Activated naive CD4-positive, alpha-beta T cell treated with Interleukin-2 at 50 U/mL for 16 hours (primary cell): ENCODE measurements at regions not wholly inside any gene's neighbourhood (a gene's known extent, or its start where the extent isn't known, plus 50 kb on each side); places are given as distances from the start of the nearest gene placed in this dataset.
"Not testable (repeated sequence)": the region's sequence is repeated elsewhere in the genome, so short reads cannot be mapped to it uniquely, and the experiment has no call there.

Source experiments
- DNase-seq: peaks from one replicate; pipeline ENCODE4 v3.0.0-alpha.2; 2020

DNA sequence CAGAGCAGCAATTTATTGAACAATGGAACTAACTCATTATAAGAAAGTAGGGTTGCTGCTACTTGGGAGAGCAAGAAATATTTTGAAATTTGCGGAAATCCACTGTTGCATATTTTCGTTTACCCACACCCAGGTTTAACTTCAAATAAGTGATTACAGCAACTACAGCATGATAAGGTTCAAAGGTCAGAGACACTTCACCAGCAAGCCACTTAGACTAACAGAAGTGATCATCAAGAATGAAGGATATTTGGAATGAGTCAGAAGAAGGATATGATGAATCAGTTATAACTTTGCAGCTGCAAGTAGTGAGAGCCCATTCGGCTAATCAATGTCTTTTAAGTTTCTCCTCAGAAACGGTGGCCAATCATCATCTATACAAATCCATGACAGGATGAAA, 199.3 kb downstream of the TMA16 start:
- DNase-seq, result no peak

DNA sequence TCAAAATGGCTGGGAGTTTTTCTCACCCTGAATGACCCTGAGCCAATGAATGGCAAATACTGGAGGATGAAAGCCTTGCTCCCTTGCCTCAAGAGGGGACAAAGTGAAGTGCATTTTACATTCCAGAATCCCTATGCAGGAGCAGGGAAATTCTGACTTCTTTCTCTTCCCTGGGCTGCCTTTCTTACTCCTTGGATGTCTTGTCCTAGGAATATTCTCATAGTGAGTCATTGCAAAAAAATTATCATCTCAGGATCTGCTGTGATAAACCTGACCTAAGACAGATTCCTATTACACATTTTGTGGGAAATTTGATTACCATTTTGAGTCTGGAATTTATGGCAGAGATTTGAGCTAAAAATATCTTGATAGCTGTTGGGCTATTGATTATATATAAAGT, 199.9 kb downstream of the TMA16 start:
- no peak for DNase-seq

DNA sequence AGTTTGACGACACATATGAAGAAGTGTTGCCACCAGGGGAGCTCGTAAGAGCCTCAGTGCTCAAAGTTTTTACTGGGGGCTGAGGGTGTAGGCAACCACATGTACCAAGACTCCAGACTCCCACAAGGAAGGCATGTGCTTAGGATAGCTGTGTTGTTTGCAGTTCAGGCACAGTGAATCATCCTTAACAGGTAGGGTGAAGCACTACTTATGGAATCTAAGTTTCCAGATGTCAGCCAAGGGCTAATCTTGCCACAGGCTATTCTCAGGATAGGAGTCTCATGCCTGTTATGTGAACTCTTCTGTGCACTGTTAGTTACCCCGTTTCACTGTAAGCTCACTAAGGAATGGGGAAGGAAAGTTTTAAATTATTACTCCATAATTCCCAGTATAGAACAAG, 202.6 kb downstream of the TMA16 start:
- DNase-seq, result no peak

DNA sequence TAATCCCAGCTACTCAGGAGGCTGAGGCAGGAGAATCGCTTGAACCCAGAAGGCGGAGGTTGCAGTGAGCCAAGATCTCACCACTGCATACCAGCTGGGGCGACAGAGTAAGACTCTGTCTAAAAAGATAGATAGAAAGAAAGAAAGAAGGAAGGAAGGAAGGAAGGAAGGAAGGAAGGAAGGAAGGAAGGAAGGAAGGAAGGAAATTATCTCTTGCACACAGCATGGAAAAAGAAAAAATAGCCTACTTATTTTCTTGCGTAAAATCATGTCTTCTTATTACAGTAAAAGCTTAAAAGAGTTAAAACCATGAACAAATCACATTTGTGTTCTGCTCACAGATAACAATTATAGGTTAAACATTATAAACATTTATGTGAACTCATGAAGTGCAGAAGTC, 205.9 kb downstream of the TMA16 start:
- not testable (repeated sequence) for DNase-seq

DNA sequence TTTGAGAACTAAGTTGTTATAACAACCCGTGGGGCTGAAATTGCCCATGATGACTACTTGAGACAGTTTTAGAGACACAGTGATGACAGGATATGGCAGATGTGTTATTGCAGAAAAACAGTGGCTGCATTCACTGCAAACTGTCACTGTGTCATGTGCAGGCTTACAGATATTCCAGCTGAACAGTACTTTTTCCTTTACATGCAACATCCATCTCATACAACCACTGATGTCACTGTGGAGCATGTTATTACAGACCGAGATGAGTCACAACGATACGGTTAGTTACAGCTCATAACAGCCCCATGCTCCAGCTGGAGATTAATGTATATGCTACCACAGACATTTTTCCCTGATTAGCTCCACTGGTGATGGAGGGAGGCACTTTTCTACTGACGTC, 207.4 kb downstream of the TMA16 start:
- DNase-seq, result no peak

DNA sequence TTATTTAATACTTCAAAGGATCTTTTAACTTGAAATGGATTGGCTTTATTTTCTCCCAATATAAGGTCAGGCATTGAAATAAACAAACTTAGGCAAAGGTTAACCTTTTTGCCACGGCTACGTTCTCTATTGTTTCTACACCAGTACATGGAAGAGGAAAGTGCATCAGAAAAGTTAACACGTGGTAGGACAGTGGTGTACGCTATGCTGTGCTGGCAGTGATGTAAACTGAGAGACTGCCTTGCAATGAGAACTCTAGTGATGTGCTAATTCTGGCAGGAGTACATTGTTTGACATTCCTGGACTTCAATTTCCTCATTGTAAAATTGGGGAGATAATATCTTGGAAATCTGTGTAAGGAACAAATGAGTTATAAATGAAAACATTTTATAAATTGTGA, 208.2 kb downstream of the TMA16 start:
- no peak for DNase-seq

DNA sequence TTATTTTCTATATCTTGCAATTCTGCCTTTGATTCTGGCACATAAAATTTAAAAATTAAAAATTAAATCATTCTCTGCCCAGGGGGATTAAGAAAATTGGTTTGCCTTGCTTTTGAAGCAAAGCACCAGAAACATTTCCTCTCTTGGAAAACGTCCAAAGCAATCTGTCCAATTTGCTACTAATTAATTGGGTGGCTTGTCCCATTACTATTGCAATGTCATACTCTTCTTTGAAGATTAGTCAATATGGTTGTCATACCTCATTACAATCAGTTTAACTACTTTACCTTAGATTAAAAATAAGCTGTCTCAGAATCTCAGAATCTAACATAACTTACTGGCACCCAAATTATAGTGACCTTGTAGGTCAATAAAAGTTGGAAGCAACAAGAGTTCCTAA, 208.8 kb downstream of the TMA16 start:
- no peak for DNase-seq

DNA sequence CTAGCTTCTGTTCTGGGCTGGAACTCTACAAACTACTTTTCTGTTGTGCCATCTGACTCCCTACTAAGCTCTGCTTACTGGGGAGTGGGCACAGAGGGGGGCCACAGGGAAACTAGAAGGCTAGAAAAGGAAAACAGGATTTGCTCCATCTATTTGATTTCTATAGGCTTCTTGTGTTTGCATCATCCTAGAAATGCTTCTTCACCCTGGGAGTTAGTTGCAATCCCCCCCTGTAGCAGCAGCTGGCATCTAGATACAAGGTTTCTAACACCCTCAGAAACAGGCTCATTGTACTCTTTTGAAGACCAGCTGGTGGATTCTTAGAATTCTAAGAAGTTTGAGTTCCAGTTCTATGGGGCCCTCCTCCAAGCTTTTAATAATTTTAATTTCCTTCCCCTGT, 213.4 kb downstream of the TMA16 start:
- DNase-seq, result no peak

DNA sequence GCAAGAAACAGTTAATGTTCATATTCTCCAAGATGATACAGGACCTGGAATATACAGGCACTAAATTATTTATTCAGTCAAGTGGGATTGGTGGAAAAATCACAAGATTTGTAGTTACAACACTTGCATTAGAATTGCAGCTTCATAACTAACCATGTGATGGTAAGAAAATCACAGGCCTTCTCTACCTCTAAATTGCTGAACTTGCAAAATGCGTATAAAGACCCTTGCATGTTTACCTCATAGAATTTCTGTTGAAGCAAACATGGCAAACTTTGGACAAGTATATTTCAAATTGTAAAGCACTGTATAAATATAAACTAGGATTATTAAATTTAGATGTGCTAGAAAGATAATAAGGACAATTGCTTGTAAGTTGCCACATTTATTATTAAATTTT, 215.1 kb downstream of the TMA16 start:
- no peak for DNase-seq

DNA sequence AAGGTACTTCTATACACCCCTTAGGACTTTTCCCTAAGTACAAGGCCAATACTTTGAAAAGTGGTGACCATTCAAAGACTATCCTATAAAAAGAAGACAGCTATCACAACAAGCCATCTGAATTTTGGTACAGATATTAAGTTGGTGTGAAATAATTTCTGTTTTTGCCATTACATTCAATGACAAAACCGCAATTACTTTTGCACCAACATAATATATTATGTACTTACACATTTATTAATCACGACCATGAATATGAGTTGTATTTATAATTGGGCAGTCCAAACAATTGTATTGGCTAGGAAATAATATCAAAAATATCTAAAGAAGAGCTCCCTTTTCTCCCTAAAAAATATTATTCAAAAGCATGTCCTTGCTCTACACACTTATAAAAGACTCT, 215.7 kb downstream of the TMA16 start:
- DNase-seq, result no peak

DNA sequence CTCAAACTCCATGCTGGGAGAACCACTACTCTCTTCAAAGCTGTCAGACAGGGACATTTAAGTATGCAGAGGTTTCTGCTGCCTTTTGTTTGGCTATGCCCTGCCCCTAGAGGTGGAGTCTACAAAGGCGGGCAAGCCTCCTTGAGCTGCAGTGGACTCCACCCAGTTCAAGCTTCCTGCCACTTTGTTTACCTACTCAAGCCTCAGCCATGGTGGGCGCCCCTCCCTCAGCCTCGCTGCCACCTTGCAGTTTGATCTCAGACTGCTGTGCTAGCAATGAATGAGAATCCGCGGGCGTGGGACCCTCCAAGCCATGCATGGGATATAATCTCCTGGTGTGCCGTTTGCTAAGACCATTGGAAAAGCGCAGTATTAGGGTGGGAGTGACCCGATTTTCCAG, 230.0 kb downstream of the TMA16 start:
- not testable (repeated sequence) for DNase-seq

DNA sequence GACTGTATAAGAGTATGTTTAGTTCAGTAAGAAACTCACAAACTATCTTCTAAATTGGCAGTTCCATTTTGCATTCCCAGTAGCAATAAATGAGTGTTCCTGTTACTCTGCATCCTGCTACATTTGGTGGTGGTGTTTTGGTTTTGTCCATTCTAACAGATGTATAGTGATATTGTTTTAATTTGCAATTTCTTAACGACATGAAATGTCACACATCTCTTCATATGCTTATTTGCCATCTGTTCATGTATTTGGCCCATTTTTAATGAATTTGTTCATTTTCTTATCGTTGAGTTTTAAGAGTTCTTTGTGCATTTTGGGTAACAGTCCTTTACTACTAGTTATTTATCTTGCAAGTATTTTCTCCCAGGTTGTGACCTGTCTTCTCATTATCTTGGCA, 232.2 kb downstream of the TMA16 start:
- DNase-seq, result no peak

DNA sequence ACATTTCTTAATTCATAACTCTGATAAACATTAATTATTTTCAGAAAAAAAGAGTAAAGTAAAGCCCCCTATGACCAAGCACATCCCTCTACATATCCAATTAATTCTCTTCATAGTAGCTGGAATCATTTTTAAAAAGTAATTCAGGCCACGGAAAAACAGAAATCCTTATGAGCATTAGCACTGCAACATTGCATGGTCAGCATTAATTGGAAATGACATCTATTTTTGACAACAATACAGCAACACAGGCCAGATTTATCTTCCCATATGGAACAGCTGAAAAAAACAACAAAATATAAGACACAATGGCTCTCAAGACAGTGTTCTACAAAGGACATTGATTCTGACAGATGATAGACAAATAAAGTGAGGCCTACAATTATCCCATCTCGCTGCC, 236.6 kb downstream of the TMA16 start:
- no peak for DNase-seq

DNA sequence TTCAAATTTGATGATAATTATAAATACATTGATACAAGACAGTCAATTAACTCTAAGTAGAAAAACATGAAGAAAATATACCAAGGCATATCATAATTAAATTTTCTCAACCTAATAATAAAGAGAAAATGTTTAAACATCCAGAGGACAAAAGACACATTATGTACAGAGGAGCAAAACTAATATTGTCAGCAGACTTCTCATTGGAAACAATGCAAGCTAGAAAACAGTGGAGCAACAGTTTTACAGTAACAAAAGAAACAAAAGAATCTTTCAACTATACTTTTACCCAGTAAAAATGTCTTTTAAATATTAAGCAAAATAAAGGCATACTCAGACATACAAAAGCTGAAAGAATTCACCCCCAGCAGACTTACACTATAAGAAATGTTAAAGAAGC, 238.0 kb downstream of the TMA16 start:
- no peak for DNase-seq

DNA sequence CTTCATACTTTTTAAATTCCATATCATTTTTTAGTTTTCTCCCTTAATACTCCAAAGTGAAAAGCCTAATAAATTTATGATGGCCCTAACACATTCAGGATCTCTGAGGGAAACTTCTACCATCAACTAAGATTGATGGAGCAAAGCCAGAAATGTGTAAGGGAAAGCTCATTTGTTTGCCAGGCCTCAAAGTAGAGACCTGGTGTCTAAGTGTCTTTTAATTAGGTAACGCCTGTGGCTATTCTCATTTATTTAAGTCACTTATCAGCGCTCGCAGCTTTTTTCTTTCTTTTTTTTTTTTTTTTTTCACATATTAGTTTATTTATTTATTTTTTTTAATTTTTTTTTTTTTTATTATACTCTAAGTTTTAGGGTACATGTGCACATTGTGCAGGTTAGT, 242.4 kb downstream of the TMA16 start:
- no peak for DNase-seq

DNA sequence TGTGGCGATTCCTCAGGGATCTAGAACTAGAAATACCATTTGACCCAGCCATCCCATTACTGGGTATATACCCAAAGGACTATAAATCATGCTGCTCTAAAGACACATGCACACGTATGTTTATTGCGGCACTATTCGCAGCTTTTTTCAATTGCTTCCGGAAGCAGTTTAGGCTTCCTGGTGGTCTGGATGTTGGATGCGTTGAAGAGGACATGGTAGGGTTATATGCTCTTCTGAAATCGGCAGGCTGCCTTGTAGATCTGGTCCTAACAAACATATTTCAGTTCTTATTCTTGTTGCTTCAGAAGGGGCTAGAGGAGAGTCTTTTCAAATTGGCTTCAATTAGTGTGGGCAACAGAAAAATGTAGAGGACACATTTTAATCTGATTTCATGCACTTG, 243.4 kb downstream of the TMA16 start:
- not testable (repeated sequence) for DNase-seq

DNA sequence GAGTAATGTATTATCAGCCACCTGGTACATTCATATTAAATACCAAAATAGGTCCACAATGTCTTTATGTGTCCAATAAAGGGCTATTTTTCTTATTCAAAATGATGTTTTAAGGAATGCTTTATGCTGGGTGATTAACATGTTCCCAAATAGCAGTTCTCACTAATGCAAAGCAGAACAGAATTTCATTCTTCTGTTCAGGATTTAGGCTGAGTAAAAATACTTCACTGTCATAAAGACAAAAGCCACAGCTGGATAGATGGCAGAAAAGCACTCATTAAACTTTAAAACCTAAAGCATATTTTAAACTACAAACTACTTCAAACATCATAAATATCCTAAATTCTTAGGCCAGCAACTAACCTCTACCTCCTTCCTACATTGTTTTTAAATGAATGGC, 244.0 kb downstream of the TMA16 start:
- no peak for DNase-seq

DNA sequence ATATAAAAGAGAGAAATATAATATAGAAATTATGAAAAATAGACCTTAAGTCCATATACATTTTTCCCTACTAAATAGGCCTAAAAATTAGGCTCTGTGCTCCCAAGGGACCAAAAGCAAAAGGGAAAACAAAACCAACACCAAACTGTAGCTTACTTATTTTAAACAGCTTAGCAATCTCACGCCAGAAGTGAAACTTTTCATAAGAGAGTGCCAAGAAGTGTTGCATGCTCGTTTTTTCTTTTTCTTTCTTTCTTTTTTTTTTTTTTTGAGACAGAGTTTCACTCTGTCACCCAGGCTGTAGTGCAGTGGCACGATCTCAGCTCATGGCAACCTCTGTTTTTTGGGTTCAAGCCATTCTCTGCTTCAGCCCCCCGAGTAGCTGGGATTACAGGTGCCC, 250.4 kb downstream of the TMA16 start:
- DNase-seq, result no peak

DNA sequence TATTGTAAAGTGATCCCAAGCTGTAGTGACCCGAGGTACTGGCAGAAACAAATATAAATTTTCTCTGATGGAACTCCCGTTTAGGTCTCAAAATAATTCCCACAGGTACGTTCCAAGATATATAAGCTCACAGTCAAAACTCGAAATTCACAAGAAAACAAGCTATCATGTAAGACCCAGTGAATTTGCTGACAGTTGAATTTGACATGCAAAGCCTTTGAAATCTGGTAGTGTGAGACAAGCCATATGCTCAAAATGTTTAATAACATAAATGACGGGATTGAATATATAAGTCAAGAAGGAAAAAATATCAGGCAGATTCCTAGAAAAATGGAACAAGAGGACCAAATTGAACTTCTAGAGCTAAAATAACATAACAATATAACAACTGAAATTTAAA, 252.8 kb downstream of the TMA16 start:
- DNase-seq, result no peak

DNA sequence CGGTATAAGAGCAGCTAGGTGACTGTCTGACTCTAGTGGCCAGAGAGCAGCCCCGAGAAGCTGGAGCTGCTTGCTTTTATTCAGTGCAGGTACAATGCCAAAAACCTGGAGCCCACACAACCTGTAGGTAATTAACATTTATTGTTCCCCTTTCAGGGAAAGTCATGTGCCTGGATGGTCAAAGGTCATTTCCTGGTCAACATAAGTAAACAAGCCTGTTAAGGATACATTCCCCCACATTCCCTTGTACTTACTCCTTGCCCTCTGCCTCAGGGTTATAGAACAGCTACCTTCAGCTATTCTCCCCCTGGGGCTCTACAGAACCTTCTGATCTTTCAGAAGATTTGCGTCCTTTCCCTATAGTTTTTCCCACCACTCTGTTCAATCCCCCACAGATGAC, 253.4 kb downstream of the TMA16 start:
- DNase-seq, result no peak

DNA sequence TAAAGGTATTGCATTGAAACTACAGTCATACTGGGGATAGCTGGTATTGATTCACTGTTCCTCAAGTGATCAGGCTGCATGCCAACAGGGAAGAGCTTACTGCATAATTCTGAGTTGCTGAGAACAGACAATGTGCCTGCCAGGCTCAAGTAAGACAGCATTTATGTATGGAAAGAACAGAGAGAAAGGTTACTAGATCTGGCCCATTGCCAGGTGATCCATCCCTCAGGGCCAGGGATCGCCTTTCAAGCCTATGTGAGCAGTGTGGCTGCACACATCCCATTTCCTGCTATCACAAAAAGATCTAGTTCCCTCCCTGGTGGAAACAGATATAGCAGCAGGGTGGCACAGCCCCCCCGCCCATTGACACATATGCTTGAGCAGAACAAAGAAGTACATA, 254.0 kb downstream of the TMA16 start:
- no peak for DNase-seq

DNA sequence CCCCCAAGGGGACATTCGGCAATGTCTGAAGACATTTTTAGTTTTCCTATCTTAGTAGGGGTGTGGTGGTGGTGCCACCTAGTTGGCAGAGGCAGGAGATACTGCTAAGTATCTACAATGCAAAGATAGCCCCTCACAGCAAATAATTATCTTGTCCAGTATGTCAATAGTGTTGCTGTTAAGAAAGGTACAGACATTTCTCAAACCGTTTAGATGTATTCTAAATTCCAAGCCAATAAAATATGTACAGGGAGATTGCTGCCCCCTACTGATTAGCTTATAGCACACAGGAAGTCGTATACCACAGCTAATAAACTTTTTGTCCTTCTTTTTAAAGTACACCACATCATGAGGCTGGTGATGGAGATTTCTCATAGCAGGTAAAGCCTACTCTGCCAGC, 260.5 kb downstream of the TMA16 start:
- no peak for DNase-seq

DNA sequence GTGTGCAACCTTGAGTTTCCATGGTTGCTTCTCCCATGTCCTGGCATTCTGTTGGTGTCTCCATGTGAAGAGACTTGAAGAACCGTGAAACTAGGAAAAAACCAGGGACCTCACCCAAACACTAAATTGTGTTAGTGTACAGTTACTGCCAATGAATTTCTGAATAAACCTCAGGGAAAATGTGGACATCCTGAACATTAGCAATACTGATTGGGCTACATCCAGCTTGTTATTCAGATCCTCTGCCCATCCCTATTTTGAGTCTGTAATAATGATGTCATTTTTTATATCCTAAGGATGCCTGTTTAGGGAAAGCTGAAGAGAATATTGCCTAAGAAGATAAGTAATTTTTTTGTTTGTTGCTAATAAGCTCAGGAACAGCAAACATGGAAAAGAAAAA, 262.7 kb downstream of the TMA16 start:
- no peak for DNase-seq

DNA sequence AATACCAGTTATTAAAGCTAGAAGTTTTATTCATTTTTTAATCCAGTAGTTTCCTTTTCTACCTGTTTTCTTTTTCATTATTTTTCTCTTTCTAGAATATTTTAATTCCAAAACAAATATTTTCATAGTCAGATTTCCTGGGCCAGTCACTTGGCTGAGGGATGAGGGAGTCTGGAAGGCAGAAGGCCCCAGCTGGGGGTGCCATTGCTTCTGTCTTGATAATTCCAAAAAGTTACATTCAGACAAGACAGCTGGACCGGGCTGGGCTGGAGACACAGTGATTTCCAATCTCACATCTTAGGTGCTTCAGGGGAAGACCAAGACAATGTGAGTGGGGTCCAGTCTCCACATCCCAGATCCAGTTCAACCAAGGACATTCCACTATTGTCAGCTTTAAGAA, 263.5 kb downstream of the TMA16 start:
- no peak for DNase-seq

DNA sequence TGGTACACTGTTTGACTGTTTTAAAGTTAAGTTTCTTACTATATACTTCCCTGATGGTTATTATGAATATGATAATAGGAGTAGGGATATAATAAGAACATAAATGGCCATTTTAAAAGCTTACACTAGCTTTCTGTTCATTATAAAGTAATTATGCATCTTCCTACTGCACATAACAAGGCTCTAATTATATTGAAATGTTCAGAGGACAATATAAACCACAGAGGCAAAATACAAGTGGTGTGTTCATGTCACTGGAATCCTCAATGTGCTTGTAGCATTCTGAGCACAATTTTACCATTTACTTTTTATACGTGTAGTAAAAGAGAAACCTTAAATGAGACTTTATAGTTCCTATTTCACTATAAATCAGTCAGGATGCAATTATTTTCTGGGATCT, 268.3 kb downstream of the TMA16 start:
- DNase-seq, result no peak

DNA sequence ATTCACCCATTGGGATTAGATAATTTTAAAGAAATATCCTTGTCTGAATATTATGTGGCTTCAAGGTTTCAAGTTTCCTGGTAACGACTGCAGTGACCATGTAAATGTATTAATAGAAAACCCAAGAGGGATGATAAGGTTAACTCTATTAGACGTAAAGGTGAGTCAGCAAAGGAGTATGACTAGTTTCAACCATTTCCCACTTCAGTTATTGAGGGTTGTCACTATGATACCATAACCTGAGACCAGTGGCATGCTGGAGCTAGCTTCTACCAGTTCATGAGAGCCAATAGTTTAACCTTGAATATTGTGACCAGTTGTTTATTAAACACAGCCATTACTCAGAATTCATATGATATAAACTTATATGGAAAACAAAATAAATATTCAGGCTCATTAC, 270.1 kb downstream of the TMA16 start:
- no peak for DNase-seq

DNA sequence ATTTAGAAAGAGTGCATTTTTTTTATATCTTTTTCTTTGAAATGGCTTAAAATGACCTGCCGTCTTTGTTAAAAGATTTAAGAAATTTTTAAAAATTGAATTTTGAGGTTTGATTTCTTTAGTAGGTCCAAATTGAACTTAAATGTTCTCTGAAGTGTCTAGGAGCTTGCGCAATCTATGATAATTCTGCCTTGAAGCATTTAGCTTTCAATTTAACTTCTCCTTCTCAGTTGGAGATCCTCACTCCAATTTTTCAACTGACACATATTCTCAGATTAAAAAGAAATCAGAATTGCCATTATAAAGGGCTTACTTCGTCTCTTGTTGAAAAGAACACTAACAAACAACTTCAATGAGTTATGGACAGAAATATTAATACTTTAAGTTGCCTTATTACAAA, 273.5 kb downstream of the TMA16 start:
- DNase-seq, result no peak
